ENCODE measurements at regions not wholly inside any gene's neighbourhood (a gene's known extent, or its start where the extent isn't known, plus 50 kb on each side); places are given as distances from the start of the nearest gene placed in this dataset.

- DNase-seq (no peak), ATAC-seq (no peak)
- no peaks in the 10 kb centered on the region for H3K27me3 Mint-ChIP-seq
- no peaks in the 10 kb centered on the region for H3K36me3 Mint-ChIP-seq (ENCODE audit: low read depth)
- no peak overlapping the region for H3K27ac Mint-ChIP-seq
- no peak overlapping the region for H3K4me3 Mint-ChIP-seq
- H3K4me1 Mint-ChIP-seq = no peaks in the 10 kb centered on the region
- H3K9me3 Mint-ChIP-seq = peaks cover 4% of the 10 kb centered on the region
Observed at GRCh38 chr2:59005836-59006615, 764.9 kb upstream of the FANCL start.

- DNase-seq (no peak), ATAC-seq (no peak)
- no peaks in the 10 kb centered on the region for H3K36me3 Mint-ChIP-seq (ENCODE audit: low read depth)
- peaks cover 4% of the 10 kb centered on the region for H3K9me3 Mint-ChIP-seq
- H3K4me3 Mint-ChIP-seq = no peak overlapping the region
- H3K27ac Mint-ChIP-seq = no peak overlapping the region
- no peaks in the 10 kb centered on the region for H3K27me3 Mint-ChIP-seq
- H3K4me1 Mint-ChIP-seq = no peaks in the 10 kb centered on the region
Observed at GRCh38 chr2:59004621-59005020, 763.5 kb upstream of the FANCL start.

- Mint-ChIP-seq H3K4me3 (no peak overlapping the region), H3K27ac (no peak overlapping the region), H3K4me1 (no peaks in the 10 kb centered on the region), H3K9me3 (peaks cover 4% of the 10 kb centered on the region), H3K27me3 (no peaks in the 10 kb centered on the region), H3K36me3 (ENCODE audit: low read depth) (no peaks in the 10 kb centered on the region)
- no peak for ATAC-seq
- no peak for DNase-seq
Observed at GRCh38 chr2:59000796-59001195, 759.7 kb upstream of the FANCL start.

GRCh38 chr2:58992062-58992706, 751.1 kb upstream of the FANCL start:
- Mint-ChIP-seq H3K4me3 (no peak overlapping the region), H3K9me3 (no peaks in the 10 kb centered on the region), H3K27me3 (no peaks in the 10 kb centered on the region), H3K36me3 (ENCODE audit: low read depth) (no peaks in the 10 kb centered on the region), H3K27ac (no peak overlapping the region), H3K4me1 (no peaks in the 10 kb centered on the region)
- ATAC-seq = no peak
- DNase-seq = no peak

GRCh38 chr2:58991357-58991756, 750.2 kb upstream of the FANCL start:
- ATAC-seq = no peak
- no peaks in the 10 kb centered on the region for H3K36me3 Mint-ChIP-seq (ENCODE audit: low read depth)
- no peak overlapping the region for H3K27ac Mint-ChIP-seq
- no peak overlapping the region for H3K4me3 Mint-ChIP-seq
- no peaks in the 10 kb centered on the region for H3K9me3 Mint-ChIP-seq
- H3K27me3 Mint-ChIP-seq = peaks cover under 1% of the 10 kb centered on the region
- H3K4me1 Mint-ChIP-seq = no peaks in the 10 kb centered on the region
- no peak for DNase-seq

DNA sequence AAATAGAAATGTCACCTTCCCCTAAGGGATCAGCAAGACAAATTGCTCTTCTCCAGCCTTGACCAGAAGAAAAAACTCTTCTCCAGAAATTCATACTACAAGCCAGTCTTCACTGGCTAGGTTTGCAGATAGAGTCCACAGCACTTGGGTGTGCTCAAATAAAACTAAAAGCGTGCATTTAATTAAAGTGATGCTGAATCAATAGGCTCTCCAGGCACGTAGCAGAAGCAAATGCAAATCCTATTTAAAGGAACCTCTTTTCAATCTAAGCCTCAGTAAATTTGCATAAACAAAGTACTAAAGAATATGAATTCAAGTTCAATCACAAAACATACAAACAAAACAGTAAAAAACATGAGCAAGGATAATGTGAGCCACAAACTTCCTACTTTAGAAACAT, 744.4 kb upstream of the FANCL start:
- H3K36me3 Mint-ChIP-seq (ENCODE audit: low read depth) = no peaks in the 10 kb centered on the region
- H3K4me3 Mint-ChIP-seq = no peak overlapping the region
- ATAC-seq = no peak
- H3K27me3 Mint-ChIP-seq = peaks cover 2% of the 10 kb centered on the region
- H3K4me1 Mint-ChIP-seq = no peaks in the 10 kb centered on the region
- H3K9me3 Mint-ChIP-seq = no peaks in the 10 kb centered on the region
- DNase-seq = no peak
- no peak overlapping the region for H3K27ac Mint-ChIP-seq

- Mint-ChIP-seq H3K27ac (no peak overlapping the region), H3K4me1 (no peaks in the 10 kb centered on the region), H3K4me3 (no peak overlapping the region), H3K9me3 (no peaks in the 10 kb centered on the region), H3K27me3 (peaks cover 2% of the 10 kb centered on the region), H3K36me3 (ENCODE audit: low read depth) (no peaks in the 10 kb centered on the region)
- DNase-seq (no peak), ATAC-seq (peak; percentile 24)
Observed at GRCh38 chr2:58984731-58985130, 743.6 kb upstream of the FANCL start.

- ATAC-seq = no peak
- Mint-ChIP-seq H3K9me3 (no peaks in the 10 kb centered on the region), H3K36me3 (ENCODE audit: low read depth) (no peaks in the 10 kb centered on the region), H3K4me3 (no peak overlapping the region), H3K4me1 (no peaks in the 10 kb centered on the region), H3K27ac (no peak overlapping the region), H3K27me3 (peaks cover 2% of the 10 kb centered on the region)
- no peak for DNase-seq
Observed at GRCh38 chr2:58983111-58983510, 742.0 kb upstream of the FANCL start.

DNA sequence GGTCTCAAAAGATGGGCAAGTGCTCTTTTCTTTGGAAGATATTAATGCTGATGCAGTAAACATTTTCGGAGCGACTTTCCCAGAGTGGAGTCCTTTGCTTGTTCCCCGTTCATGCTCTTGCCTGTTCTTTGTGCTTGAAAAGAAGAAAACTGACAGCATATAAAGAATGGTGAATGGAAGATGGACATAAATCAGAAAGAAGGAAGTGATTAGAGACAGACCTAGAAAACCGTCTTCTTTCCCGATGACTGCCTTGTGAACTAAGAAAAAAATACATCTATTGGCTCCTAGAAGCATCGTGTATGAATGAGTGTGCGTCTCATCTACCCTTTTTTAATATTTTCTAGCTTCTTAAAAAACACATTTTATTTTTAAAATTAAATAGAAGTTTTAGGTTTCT, 740.1 kb upstream of the FANCL start:
- ATAC-seq (no peak), DNase-seq (no peak)
- Mint-ChIP-seq H3K4me1 (no peaks in the 10 kb centered on the region), H3K4me3 (no peak overlapping the region), H3K27ac (no peak overlapping the region), H3K27me3 (peaks cover 2% of the 10 kb centered on the region), H3K36me3 (ENCODE audit: low read depth) (no peaks in the 10 kb centered on the region), H3K9me3 (no peaks in the 10 kb centered on the region)

DNA sequence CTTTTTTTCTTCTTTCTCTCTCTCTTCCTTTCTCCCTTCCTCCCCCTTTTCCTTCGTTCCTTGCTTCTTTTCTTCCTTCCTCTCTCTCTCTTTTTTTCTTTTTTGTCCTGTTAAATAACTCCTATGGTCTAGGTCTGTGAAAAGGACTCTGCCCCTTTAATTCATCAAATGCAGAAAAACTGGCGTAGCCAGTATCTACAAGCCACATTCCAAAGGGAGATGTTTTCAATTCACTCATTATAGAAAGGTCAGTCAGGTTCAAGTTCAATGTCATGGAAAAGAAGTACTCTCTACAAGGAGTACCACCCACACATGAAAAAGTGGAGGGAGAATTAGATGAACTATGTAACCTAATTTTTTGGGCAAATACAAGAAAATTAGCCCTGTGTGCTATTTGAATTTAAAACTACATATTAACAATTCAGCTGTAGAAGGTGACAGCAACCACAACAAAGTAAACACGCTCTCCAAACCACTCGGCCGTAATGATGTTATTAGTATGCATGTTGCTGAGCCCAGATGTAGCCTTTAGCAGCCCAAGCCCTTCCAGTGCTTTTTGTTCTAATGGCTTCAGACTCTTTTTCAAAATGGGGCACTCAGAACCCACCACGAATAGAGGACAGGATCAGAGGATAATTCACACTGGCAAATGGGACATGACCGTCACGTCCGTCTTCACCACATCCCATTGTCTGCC, 735.4 kb upstream of the FANCL start:
- DNase-seq = no peak
- H3K4me3 Mint-ChIP-seq = no peak overlapping the region
- H3K9me3 Mint-ChIP-seq = no peaks in the 10 kb centered on the region
- no peak overlapping the region for H3K27ac Mint-ChIP-seq
- no peak for ATAC-seq
- H3K27me3 Mint-ChIP-seq = peaks cover 3% of the 10 kb centered on the region
- H3K4me1 Mint-ChIP-seq = no peaks in the 10 kb centered on the region
- no peaks in the 10 kb centered on the region for H3K36me3 Mint-ChIP-seq (ENCODE audit: low read depth)

DNA sequence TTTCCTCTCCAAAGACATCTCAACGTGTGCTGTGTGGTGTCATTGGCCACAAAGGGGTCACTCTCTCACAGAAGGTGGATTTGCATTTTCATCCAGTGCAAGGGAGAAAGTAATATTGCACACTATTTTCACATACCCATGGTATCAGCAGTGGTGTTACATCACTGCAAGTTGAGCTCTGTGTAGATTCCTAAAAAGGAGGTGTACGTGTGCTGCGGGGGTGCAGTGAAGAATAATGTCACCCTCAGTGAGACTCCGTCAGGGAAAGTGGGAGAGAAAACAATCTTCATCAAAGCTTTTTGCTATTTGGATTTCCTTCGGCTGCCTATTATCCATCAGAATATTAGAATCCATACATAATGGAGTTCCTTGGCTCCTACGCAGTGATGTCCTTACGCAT, 733.8 kb upstream of the FANCL start:
- no peak for DNase-seq
- no peak for ATAC-seq
- no peaks in the 10 kb centered on the region for H3K4me1 Mint-ChIP-seq
- peaks cover 3% of the 10 kb centered on the region for H3K27me3 Mint-ChIP-seq
- no peaks in the 10 kb centered on the region for H3K9me3 Mint-ChIP-seq
- no peak overlapping the region for H3K4me3 Mint-ChIP-seq
- no peaks in the 10 kb centered on the region for H3K36me3 Mint-ChIP-seq (ENCODE audit: low read depth)
- H3K27ac Mint-ChIP-seq = no peak overlapping the region

GRCh38 chr2:58974426-58974825, 733.3 kb upstream of the FANCL start:
- Mint-ChIP-seq H3K4me3 (no peak overlapping the region), H3K27me3 (peaks cover 3% of the 10 kb centered on the region), H3K27ac (no peak overlapping the region), H3K4me1 (no peaks in the 10 kb centered on the region), H3K9me3 (no peaks in the 10 kb centered on the region), H3K36me3 (ENCODE audit: low read depth) (no peaks in the 10 kb centered on the region)
- DNase-seq (no peak), ATAC-seq (no peak)

DNA sequence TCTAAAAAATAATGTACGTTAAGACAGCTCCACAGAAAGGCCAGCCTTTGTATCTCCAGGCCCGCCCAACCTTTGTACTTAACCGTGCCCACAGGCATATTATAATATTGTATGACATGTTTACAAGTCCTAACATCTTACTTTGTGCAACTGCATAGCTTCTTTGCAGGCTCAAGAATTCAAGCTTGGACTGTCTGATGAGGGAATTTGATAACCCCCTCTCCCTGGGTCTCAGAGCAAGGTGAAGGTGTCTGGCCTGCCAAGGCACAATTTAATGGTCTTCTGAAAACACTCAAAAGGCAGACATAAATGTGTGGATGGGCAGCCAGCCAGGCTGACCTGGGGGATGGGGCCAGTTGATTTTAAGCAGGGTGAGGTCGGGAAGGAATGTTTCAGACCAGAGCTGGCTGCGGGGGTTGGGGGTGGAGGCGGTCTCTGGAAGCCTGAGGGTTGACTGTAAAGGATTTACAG, 732.7 kb upstream of the FANCL start:
- Mint-ChIP-seq H3K27me3 (peaks cover 3% of the 10 kb centered on the region), H3K36me3 (ENCODE audit: low read depth) (no peaks in the 10 kb centered on the region), H3K4me3 (no peak overlapping the region), H3K27ac (no peak overlapping the region), H3K9me3 (no peaks in the 10 kb centered on the region), H3K4me1 (no peaks in the 10 kb centered on the region)
- DNase-seq = no peak
- ATAC-seq = no peak

GRCh38 chr2:58972737-58973136, 731.6 kb upstream of the FANCL start:
- peaks cover 3% of the 10 kb centered on the region for H3K27me3 Mint-ChIP-seq
- ATAC-seq = no peak
- H3K4me1 Mint-ChIP-seq = no peaks in the 10 kb centered on the region
- no peak overlapping the region for H3K27ac Mint-ChIP-seq
- no peaks in the 10 kb centered on the region for H3K9me3 Mint-ChIP-seq
- H3K4me3 Mint-ChIP-seq = no peak overlapping the region
- no peaks in the 10 kb centered on the region for H3K36me3 Mint-ChIP-seq (ENCODE audit: low read depth)
- no peak for DNase-seq

Data from activated naive CD8-positive, alpha-beta T cell treated with anti-CD3 and anti-CD28 coated beads, Interleukin-2, amount 50 U/mL, for 24 hours (primary cell).